SIG-M5 (cell line): ENCODE measurements at regions not wholly inside any gene's neighbourhood (a gene's known extent, or its start where the extent isn't known, plus 50 kb on each side); places are given as distances from the start of the nearest gene placed in this dataset.
"Not testable (repeated sequence)": the region's sequence is repeated elsewhere in the genome, so short reads cannot be mapped to it uniquely, and the experiment has no call there.

Experiments
- DNase-seq: peaks from one replicate; lab custom pipeline; 2025; lab: John Stamatoyannopoulos, UW

GRCh38 chr20:12113468-12114371, 196.0 kb downstream of the BTBD3 start:
- DNase-seq: no peak

DNA sequence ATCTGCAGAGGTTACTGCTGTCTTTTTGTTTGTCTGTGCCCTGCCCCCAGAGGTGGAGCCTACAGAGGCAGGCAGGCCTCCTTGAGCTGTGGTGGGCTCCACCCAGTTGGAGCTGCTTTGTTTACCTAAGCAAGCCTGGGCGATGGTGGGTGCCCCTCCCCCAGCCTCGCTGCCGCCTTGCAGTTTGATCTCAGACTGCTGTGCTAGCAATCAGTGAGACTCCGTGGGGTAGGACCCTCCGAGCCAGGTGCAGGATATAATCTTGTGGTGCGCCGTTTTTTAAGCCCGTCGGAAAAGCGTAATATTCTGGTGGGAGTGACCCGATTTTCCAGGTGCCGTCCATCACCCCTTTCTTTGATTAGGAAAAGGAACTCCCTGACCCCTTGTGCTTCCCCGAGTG, 211.4 kb downstream of the BTBD3 start:
- DNase-seq: not testable (repeated sequence)

- DNase-seq: not testable (repeated sequence)
Measured at GRCh38 chr20:12129532-12129931, 211.8 kb downstream of the BTBD3 start.

DNA sequence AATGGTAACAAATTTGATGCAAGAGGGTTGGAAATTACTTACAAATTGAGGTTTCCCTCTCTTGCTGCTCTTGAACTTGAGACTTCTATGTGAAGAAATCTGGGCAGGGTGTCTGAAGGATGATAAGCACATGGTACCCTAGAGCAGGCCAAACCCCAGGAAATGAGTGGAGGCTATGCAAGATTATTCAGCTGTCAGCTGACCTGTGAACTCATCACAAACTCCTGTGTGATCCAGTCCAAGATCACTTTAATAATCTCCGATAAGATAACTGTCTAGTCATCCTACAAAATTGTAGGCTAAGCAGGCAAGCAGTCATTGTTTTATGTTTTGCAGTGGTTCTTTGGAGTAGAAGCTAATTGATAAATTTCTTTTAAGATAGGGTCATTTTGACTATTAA, 213.1 kb downstream of the BTBD3 start:
- DNase-seq: no peak

GRCh38 chr20:12133553-12133952, 215.9 kb downstream of the BTBD3 start:
- no peak for DNase-seq

DNA sequence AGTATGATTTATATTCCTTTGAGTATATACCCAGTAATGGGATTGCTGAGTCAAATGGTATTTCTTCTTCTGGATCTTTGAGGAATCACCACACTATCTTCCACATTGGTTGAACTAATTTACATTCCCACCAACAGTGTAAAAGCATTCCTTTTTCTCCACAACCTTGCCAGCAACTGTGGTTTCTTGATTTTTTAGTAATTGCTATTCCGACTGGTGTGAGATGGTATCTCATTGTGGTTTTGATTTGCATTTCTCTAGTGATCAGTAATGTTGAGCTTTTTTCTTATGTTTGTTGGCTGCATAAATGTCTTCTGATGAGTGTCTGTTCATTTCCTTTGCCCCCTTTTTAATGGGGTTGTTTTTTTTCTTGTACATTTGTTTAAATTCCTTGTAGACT, 228.3 kb downstream of the BTBD3 start:
- DNase-seq: not testable (repeated sequence)

DNA sequence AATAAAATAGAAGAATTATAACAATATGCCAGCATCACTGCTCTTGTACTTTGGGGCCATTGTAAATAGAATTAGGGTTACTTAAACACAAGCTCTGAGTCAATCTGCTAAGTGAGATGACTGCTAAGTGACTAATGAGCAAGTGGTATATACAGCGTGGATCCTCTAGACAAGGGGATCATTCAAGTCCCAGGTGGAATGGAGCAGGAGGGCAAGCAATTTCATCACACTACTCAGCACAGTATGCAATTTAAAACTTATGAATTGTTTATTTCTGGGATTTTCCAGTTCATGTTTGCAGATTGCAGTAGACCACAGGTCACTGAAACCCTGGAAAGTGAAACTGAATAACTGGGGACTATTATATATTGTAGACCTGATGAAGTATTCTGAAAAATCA, 235.3 kb downstream of the BTBD3 start:
- no peak for DNase-seq

GRCh38 chr20:12153628-12154027, 235.9 kb downstream of the BTBD3 start:
- no peak for DNase-seq

GRCh38 chr20:12156252-12156651, 238.6 kb downstream of the BTBD3 start:
- no peak for DNase-seq

- no peak for DNase-seq
Measured at GRCh38 chr20:12159261-12159660, 241.6 kb downstream of the BTBD3 start.

DNA sequence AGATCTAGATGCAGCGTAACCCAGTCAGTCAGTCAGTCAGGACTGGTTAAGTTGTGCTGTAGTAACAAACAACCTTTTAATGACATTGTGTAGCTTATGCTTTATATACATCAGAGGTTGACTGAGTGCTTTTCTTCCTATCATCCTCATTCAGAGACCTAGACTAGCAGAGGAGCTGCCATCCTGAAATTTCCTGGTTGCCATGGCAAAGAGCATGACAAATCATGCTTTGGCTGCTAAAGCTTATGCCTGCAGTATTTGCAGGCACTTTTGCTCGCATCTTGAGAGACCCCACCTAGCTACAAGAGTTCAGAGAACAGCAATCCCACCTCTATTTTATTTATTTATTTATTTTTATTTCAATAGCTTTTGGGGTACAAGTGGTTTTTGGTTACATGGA, 244.0 kb downstream of the BTBD3 start:
- no peak for DNase-seq

- DNase-seq: no peak
Measured at GRCh38 chr20:12166053-12166717, 248.5 kb downstream of the BTBD3 start.

GRCh38 chr20:12170406-12170805, 252.7 kb downstream of the BTBD3 start:
- DNase-seq: no peak

DNA sequence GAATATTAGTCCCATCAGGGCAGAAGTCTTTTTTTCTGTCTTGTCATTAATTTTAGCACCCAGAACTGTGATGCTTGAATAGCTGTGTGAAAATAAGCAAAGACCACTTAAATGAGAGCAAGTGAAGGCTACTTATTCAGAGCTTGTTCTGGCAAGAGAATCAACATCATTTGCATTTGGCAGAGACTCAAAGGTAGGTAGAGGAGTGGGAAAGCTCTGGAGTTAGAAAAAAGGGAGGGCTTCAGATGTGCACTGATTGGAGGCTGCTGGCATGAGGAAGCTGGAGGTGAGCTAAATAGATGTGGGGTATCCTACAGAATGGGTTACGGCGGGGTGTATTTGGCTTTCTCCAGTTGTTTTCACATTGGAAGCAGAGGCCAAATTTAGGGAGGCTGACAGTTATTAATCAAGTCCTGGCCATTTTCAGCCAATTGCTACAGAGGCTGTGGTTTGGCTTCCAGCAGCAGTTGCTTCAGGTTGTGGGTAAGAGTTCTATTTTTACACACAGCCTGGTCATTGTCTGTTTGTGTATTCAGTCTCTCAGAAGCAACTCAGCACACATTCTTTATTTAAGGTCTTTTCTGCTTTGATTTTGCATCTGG, 254.3 kb downstream of the BTBD3 start:
- DNase-seq: no peak

DNA sequence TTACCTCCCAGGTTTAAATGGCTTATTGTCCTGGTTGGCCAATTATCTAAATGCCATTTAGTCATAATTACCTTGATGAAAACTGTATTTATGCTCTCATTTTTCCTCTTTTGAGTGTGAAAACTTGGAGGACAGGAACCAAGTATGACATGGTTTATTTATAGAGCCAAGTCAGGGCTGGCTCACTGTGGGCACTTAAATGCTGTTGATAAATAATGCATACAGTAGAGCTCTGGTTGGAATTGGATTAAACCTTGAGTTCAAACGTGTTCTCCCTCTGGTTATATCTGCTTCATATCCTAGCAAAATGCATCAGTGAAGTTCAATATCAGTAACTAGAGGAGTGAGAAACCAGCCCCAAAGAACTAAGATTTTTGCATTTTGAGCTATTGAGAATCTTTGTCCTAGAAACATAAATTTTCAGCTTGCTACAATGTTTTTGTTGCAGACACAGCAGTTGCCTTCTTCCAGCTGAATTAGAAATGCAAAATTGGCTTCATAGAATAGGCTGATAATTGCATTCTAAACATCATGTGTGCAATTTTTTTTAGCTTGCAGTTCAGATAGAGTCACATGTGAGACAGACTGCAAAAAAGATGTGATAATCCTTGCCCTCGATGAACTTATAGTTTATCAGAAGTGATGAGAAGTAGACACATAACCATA, 255.8 kb downstream of the BTBD3 start:
- DNase-seq: no peak

DNA sequence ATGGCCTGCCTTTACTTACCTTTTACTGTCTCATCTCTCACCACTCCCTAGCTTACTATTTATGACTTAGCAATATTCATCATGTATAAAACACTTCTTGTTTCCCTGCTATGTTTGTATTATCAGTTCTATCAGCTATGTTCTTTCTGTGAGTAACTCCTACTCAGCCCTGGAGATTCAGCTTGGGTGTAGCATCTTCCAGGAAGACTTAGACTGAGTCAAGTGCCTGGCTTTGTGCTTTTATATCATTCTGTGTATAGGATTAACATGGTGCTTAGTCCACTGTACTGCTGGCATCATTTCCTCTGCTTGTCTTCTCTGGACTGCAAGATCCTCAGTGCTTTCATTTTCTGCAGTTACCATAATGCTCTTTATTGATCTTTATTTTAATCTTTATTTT, 257.8 kb downstream of the BTBD3 start:
- DNase-seq: no peak

- DNase-seq: no peak
Measured at GRCh38 chr20:12177657-12178293, 260.1 kb downstream of the BTBD3 start.

GRCh38 chr20:12179692-12180091, 262.0 kb downstream of the BTBD3 start:
- no peak for DNase-seq

- DNase-seq: no peak
Measured at GRCh38 chr20:12180107-12180661, 262.5 kb downstream of the BTBD3 start.

GRCh38 chr20:12198281-12198680, 280.6 kb downstream of the BTBD3 start:
- DNase-seq: no peak

GRCh38 chr20:12199703-12200102, 282.0 kb downstream of the BTBD3 start:
- DNase-seq: no peak
